Liver (tissue), 7 donors: ENCODE measurements at regions not wholly inside any gene's neighbourhood (a gene's known extent, or its start where the extent isn't known, plus 50 kb on each side); places are given as distances from the start of the nearest gene placed in this dataset.

Experiments used
- DNase-seq: peaks from one replicate; pipeline ENCODE4 v3.0.0-alpha.2; 2017; ENCODE audit warnings: low spot score
- H3K27ac ChIP-seq, 2 donors: one replicate each; pipeline ENCODE4 v1.7.0; 2013; ENCODE audit warnings: inconsistent platforms in 2 of 2, low read length in 2 of 2, control low read depth in 1 of 2, low read depth in 1 of 2, mild to moderate bottlenecking in 1 of 2
- H3K27me3 ChIP-seq, 4 donors: one replicate each; pipeline versions ENCODE4 v1.6.1 to v1.7.0; 2013; ENCODE audit warnings: low read length in 3 of 4, inconsistent platforms in 1 of 4, mild to moderate bottlenecking in 1 of 4, moderate library complexity in 1 of 4; ENCODE audit not compliant: control insufficient read depth in 4 of 4, insufficient read depth in 4 of 4
- H3K36me3 ChIP-seq, 4 donors: one replicate each; pipeline versions ENCODE4 v1.6.1 to v1.7.0; 2013; ENCODE audit warnings: low read length in 3 of 4, mild to moderate bottlenecking in 3 of 4, low read depth in 1 of 4, moderate library complexity in 1 of 4; ENCODE audit not compliant: control insufficient read depth in 4 of 4, insufficient read depth in 3 of 4
- H3K4me1 ChIP-seq, 4 donors: one replicate each; pipeline versions ENCODE4 v1.6.1 to v1.7.0; 2013; ENCODE audit warnings: low read length in 3 of 4, mild to moderate bottlenecking in 3 of 4, moderate library complexity in 1 of 4; ENCODE audit not compliant: control insufficient read depth in 4 of 4, insufficient read depth in 4 of 4
- H3K4me3 ChIP-seq, 3 donors: one replicate each; pipeline versions ENCODE4 v1.6.1 to v1.7.0; 2013; ENCODE audit warnings: low read length in 3 of 3, control low read depth in 1 of 3, low read depth in 1 of 3, mild to moderate bottlenecking in 1 of 3
- H3K9ac ChIP-seq, 2 donors: one replicate each; pipeline ENCODE4 v1.7.0; 2013; ENCODE audit warnings: low read length in 2 of 2, mild to moderate bottlenecking in 2 of 2, moderate library complexity in 2 of 2, control low read depth in 1 of 2, low read depth in 1 of 2
- H3K9me3 ChIP-seq, 4 donors: one replicate each; pipeline versions ENCODE4 v1.6.1 to v1.7.0; 2013; ENCODE audit warnings: low read length in 3 of 4; ENCODE audit not compliant: control insufficient read depth in 4 of 4
- ATF3 ChIP-seq: IDR thresholded peaks from 2 replicates; pipeline ENCODE4 v1.6.1; 2016; ENCODE audit warnings: antibody characterized with exemption
- FOXA1 ChIP-seq: IDR thresholded peaks from 2 replicates; pipeline ENCODE4 v1.6.1; 2016; ENCODE audit warnings: antibody characterized with exemption
- FOXA2 ChIP-seq: IDR thresholded peaks from 2 replicates; pipeline ENCODE4 v1.6.1; 2016; ENCODE audit warnings: antibody characterized with exemption
- GABPA ChIP-seq, 2 donors: IDR thresholded peaks in 1 of 2; conservative IDR thresholded peaks in 1 of 2; 2 replicates each; pipeline ENCODE4 v1.6.1; 2016; ENCODE audit warnings: antibody characterized with exemption in 2 of 2, mild to moderate bottlenecking in 1 of 2, moderate library complexity in 1 of 2
- HNF4A ChIP-seq, 2 donors: conservative IDR thresholded peaks; 2 replicates each; pipeline ENCODE4 v1.6.1; 2016; ENCODE audit warnings: antibody characterized with exemption in 2 of 2, mild to moderate bottlenecking in 2 of 2
- HNF4G ChIP-seq: IDR thresholded peaks from 2 replicates; pipeline ENCODE4 v1.6.1; 2016; ENCODE audit warnings: antibody characterized with exemption
- JUND ChIP-seq, 2 donors: IDR thresholded peaks; 2 replicates each; pipeline ENCODE4 v1.6.1; 2016; ENCODE audit warnings: antibody characterized with exemption in 2 of 2
- NR2F2 ChIP-seq: IDR thresholded peaks from 2 replicates; pipeline ENCODE4 v1.6.1; 2016; ENCODE audit warnings: antibody characterized with exemption
- RAD21 ChIP-seq, 2 donors: IDR thresholded peaks; 2 replicates each; pipeline ENCODE4 v1.6.1; 2016; ENCODE audit warnings: antibody characterized with exemption in 2 of 2, mild to moderate bottlenecking in 2 of 2
- REST ChIP-seq: IDR thresholded peaks from 2 replicates; pipeline ENCODE4 v1.6.1; 2016; ENCODE audit warnings: antibody characterized with exemption, mild to moderate bottlenecking
- SP1 ChIP-seq: IDR thresholded peaks from 2 replicates; pipeline ENCODE4 v1.6.1; 2018; ENCODE audit warnings: antibody characterized with exemption, mild to moderate bottlenecking
- TAF1 ChIP-seq: conservative IDR thresholded peaks from 2 replicates; pipeline ENCODE4 v1.6.1; 2016; ENCODE audit warnings: antibody characterized with exemption, mild to moderate bottlenecking
- YY1 ChIP-seq: IDR thresholded peaks from 2 replicates; pipeline ENCODE4 v1.6.1; 2016; ENCODE audit warnings: antibody characterized with exemption, mild to moderate bottlenecking
- WGBS: extraction: QIAGEN DNeasy Blood & Tissue Kit; methylation state at CpG from one replicate; pipeline ENCODE4 v1.1.7; 2013; 5-methylcytosine and 5-hydroxymethylcytosine counted together
- donor health status: healthy.
- donor health status: healthy.
- donor health status: healthy.
- donor health status: healthy.

- no peak overlapping the region for H3K4me3 ChIP-seq
- no peaks in the 10 kb centered on the region for H3K36me3 ChIP-seq
- no peak for DNase-seq
- WGBS, result 79% methylated on average over 67 of the region's 67 CpGs
- TF ChIP-seq YY1 (no peak), GABPA (IDR thresholded peaks at IDR 0.05 in 1 of 2, conservative IDR thresholded peaks at IDR 0.05 in 1 of 2) (no peak), ATF3 (no peak), JUND (IDR thresholded peaks at IDR 0.05) (no peak)
- H3K9ac ChIP-seq, result no peak overlapping the region
- no peaks in the 10 kb centered on the region for H3K9me3 ChIP-seq
- no peaks in the 10 kb centered on the region for H3K27me3 ChIP-seq
- no peaks in the 10 kb centered on the region for H3K4me1 ChIP-seq
- no peak overlapping the region for H3K27ac ChIP-seq
Observed at GRCh38 chr12:132406493-132407450, 77.4 kb upstream of the GALNT9 start.

GRCh38 chr12:132405742-132406251 lies 76.4 kb upstream of the GALNT9 start:
- no peak for TF ChIP-seq FOXA2
- no peak for TF ChIP-seq JUND (IDR thresholded peaks at IDR 0.05)
- TF ChIP-seq RAD21 (IDR thresholded peaks at IDR 0.05), result no peak
- no peak for TF ChIP-seq HNF4A (conservative IDR thresholded peaks at IDR 0.05)
- TF ChIP-seq NR2F2, result no peak
- TF ChIP-seq YY1, result no peak
- TF ChIP-seq HNF4G, result no peak
- DNase-seq, result no peak
- Histone ChIP-seq H3K27ac (no peak overlapping the region), H3K9me3 (no peaks in the 10 kb centered on the region), H3K4me3 (no peak overlapping the region), H3K27me3 (no peaks in the 10 kb centered on the region), H3K36me3 (no peaks in the 10 kb centered on the region), H3K4me1 (no peaks in the 10 kb centered on the region), H3K9ac (no peak overlapping the region)
- 70% methylated on average over 22 of the region's 22 CpGs for WGBS

DNA sequence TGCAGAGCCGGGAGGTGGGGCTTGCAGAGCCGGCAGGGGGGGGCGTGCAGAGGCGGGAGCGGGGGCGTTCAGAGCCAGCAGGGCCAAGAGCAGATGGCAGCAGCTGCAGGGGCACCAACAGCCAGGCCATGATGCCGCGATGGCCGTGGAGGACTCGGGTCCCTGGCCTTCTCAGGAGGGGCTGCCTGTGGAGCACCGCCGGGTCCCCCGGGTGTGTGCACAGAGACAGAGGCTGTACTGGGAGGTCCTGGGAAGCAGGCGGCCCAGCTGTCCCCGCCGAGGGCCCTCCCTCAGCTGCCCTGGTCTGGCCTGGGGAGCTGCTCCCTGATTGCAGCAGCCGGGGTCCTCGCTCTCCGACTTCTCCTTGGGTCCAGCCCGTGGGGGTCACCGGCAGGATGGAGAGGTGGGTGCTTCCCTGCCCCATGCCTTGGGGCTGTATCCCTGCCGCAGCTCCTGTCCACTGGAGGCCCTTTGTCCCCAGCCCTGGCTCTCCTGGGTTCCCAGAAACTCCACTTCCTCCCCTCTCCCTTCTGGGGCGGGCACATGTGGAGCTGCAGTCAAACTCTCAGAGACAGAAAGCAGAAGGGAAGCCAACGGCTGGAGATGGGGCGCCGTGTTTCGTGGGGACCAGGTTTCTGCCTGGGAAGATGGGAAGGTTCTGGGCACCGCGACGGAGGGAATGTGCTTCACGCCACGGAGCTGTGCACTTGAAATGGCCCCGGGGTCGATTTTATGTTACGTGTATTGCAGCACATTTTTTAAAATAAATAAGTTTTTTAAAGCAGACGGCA lies 75.8 kb upstream of the GALNT9 start:
- no peak overlapping the region for H3K9ac ChIP-seq
- H3K4me1 ChIP-seq, result no peaks in the 10 kb centered on the region
- no peaks in the 10 kb centered on the region for H3K36me3 ChIP-seq
- H3K27ac ChIP-seq, result no peak overlapping the region
- no peak for DNase-seq
- 65% methylated on average over 36 of the region's 36 CpGs for WGBS
- no peak overlapping the region for H3K4me3 ChIP-seq
- no peaks in the 10 kb centered on the region for H3K9me3 ChIP-seq
- H3K27me3 ChIP-seq, result peaks cover 0 to 2% (median 0%) of the 10 kb centered on the region in 4 donors
- no peak for TF ChIP-seq NR2F2
- TF ChIP-seq JUND (IDR thresholded peaks at IDR 0.05), result no peak
- TF ChIP-seq REST, result no peak
- no peak for TF ChIP-seq SP1
- no peak for TF ChIP-seq TAF1
- no peak for TF ChIP-seq FOXA2
- no peak for TF ChIP-seq FOXA1
- TF ChIP-seq GABPA (IDR thresholded peaks at IDR 0.05 in 1 of 2, conservative IDR thresholded peaks at IDR 0.05 in 1 of 2), result no peak
